Neural progenitor cell (in vitro differentiated cells): ENCODE measurements at regions not wholly inside any gene's neighbourhood (a gene's known extent, or its start where the extent isn't known, plus 50 kb on each side); places are given as distances from the start of the nearest gene placed in this dataset.

Experiments used
- DNase-seq: peaks from one replicate; pipeline ENCODE4 v3.0.0-alpha.2; 2016; ENCODE audit warnings: low spot score
- H2AFZ ChIP-seq: fragments of 200-600 bp; sonication (generic); replicated peaks from 2 replicates; pipeline ENCODE4 v1.6.1; 2016; ENCODE audit warnings: antibody characterized with exemption
- H3F3A ChIP-seq: fragments of 200-600 bp; sonication (generic); 2 replicates; pipeline ENCODE4 v1.6.1; 2016; ENCODE audit warnings: antibody characterized with exemption, low read depth
- H3K27ac ChIP-seq: fragments of 200-600 bp; sonication (generic); 2 replicates; pipeline ENCODE4 v1.5.1; 2016; ENCODE audit warnings: mild to moderate bottlenecking
- H3K27me3 ChIP-seq: fragments of 200-600 bp; sonication (generic); 2 replicates; pipeline ENCODE4 v1.6.1; 2016; ENCODE audit warnings: mild to moderate bottlenecking, moderate library complexity
- H3K36me3 ChIP-seq: fragments of 200-600 bp; sonication (generic); 2 replicates; pipeline ENCODE4 v1.5.1; 2016
- H3K4me1 ChIP-seq: fragments of 200-600 bp; sonication (generic); 2 replicates; pipeline ENCODE4 v1.6.1; 2016; ENCODE audit warnings: mixed run types
- H3K4me2 ChIP-seq: fragments of 200-600 bp; sonication (generic); 2 replicates; pipeline ENCODE4 v1.6.1; 2016
- H3K4me3 ChIP-seq: fragments of 200-600 bp; sonication (generic); 2 replicates; pipeline ENCODE4 v1.5.1; 2016
- H3K79me2 ChIP-seq: fragments of 200-600 bp; sonication (generic); 2 replicates; pipeline ENCODE4 v1.6.1; 2016; ENCODE audit warnings: low read depth
- H3K9ac ChIP-seq: fragments of 200-600 bp; sonication (generic); 2 replicates; pipeline ENCODE4 v1.6.1; 2016
- H3K9me3 ChIP-seq: fragments of 200-600 bp; sonication (generic); 2 replicates; pipeline ENCODE4 v1.5.1; 2016; ENCODE audit warnings: low read depth
- H4K20me1 ChIP-seq: fragments of 200-600 bp; sonication (generic); 2 replicates; pipeline ENCODE4 v1.6.1; 2016; ENCODE audit warnings: low read depth
- H3K27ac Mint-ChIP-seq: 3 replicates; pipeline ENCODE4 v1.8.0; 2021; ENCODE audit warnings: mixed read lengths
- H3K27me3 Mint-ChIP-seq: 2 replicates; pipeline ENCODE4 v1.8.0; 2022; ENCODE audit warnings: low read depth, mild to moderate bottlenecking, inconsistent platforms, moderate library complexity, mixed read lengths; ENCODE audit not compliant: insufficient read depth
- H3K36me3 Mint-ChIP-seq: 3 replicates; pipeline ENCODE4 v1.8.0; 2021; ENCODE audit warnings: mixed read lengths
- H3K4me1 Mint-ChIP-seq: 3 replicates; pipeline ENCODE4 v1.8.0; 2021; ENCODE audit warnings: mixed read lengths
- H3K4me3 Mint-ChIP-seq: 3 replicates; pipeline ENCODE4 v1.8.0; 2021; ENCODE audit warnings: mild to moderate bottlenecking, moderate library complexity, mixed read lengths
- H3K9me3 Mint-ChIP-seq: 3 replicates; pipeline ENCODE4 v1.8.0; 2020; ENCODE audit warnings: mixed read lengths
- EZH2 ChIP-seq: fragments of 200-600 bp; sonication (generic); IDR thresholded peaks from 2 replicates; pipeline ENCODE4 v1.6.1; 2017; ENCODE audit warnings: antibody characterized with exemption, mild to moderate bottlenecking, moderate library complexity
- EZH2phosphoT487 ChIP-seq: fragments of 200-600 bp; sonication (generic); IDR thresholded peaks from 2 replicates; pipeline ENCODE4 v1.6.1; 2017; ENCODE audit warnings: antibody characterized with exemption
- TF ChIP-seq, protein P1 (sequence below): fragments of 200-600 bp; sonication (generic); IDR thresholded peaks from 2 replicates; pipeline ENCODE4 v1.5.1; 2017; ENCODE audit warnings: antibody characterized with exemption, mild to moderate bottlenecking

DNA sequence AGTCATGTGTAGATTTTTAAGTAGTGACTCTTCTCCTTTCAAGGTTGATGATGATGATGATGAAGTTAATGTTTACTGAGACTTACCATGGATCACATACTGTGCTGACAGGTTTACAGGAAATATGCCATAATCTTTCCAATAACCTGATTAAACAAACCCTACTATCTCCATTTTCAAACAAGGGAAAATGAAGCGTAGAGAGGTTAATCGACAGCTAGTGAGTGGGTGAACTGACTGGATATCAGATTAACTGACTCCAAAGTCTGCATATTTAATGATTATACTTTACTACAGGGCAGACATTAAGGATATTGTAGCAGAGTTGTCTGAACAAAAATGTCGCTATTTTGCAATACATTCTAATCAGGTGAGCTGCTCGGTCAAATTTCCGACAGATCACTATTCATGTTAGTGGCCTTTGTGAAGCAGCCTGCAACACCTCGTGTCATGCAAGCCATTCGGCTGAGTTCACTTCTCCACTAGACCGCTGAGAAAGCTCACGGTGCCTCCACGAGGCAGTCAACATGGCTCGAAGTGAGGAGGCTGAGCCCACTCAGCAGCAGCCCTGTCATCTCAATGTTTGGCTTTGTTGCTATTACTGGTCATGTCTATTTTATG lies 264.2 kb downstream of the NFKBIZ start:
- Mint-ChIP-seq H3K9me3 (no peaks in the 10 kb centered on the region), H3K4me3 (no peak overlapping the region), H3K36me3 (no peaks in the 10 kb centered on the region), H3K4me1 (no peaks in the 10 kb centered on the region), H3K27ac (no peak overlapping the region), H3K27me3 (peaks cover 2% of the 10 kb centered on the region)
- Histone ChIP-seq H3K9me3 (no peaks in the 10 kb centered on the region), H4K20me1 (no peaks in the 10 kb centered on the region), H3K27me3 (no peaks in the 10 kb centered on the region), H3K4me3 (no peak overlapping the region), H3K9ac (no peak overlapping the region), H3K4me1 (no peaks in the 10 kb centered on the region), H3K79me2 (no peaks in the 10 kb centered on the region), H3K27ac (no peak overlapping the region), H3K4me2 (no peak overlapping the region), H2AFZ (no peak overlapping the region), H3F3A (no peaks in the 10 kb centered on the region), H3K36me3 (no peaks in the 10 kb centered on the region)
- TF ChIP-seq, protein P1, sequence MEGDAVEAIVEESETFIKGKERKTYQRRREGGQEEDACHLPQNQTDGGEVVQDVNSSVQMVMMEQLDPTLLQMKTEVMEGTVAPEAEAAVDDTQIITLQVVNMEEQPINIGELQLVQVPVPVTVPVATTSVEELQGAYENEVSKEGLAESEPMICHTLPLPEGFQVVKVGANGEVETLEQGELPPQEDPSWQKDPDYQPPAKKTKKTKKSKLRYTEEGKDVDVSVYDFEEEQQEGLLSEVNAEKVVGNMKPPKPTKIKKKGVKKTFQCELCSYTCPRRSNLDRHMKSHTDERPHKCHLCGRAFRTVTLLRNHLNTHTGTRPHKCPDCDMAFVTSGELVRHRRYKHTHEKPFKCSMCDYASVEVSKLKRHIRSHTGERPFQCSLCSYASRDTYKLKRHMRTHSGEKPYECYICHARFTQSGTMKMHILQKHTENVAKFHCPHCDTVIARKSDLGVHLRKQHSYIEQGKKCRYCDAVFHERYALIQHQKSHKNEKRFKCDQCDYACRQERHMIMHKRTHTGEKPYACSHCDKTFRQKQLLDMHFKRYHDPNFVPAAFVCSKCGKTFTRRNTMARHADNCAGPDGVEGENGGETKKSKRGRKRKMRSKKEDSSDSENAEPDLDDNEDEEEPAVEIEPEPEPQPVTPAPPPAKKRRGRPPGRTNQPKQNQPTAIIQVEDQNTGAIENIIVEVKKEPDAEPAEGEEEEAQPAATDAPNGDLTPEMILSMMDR: no peak
- TF ChIP-seq EZH2: no peak
- no peak for TF ChIP-seq EZH2phosphoT487
- no peak for DNase-seq

DNA sequence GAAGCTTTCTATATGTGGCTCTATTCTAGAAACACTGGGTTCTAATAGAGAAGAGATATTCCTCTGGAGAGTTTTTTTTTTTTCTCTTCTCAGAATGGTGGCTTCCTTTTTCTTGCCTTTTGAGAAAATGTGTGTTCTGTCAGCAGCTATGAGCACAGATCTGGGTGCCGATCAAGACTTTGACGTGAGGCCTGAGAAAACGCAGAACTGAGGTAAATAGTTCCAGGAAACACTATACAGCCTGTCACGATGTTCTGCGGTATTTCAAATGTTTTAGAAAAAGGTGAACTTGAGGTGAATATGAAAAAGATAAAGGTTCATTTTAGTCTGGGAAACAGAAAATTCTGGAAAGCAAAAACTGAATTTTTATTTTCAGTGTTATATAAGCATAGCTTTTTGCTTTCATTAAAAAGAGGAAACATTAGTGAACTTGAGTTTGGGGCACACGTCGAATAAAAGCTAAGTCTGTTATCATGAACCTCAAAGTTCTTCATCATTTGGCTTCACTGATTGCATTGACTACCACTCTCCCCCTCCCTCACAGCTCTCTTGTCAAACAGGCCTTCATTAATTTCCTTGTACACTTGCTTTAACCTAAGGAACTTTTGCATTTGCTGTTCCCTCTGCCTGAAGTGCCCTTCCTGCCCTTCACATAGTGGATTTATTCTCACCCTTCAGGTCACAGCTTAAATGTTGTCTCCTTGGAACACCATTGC lies 265.1 kb downstream of the NFKBIZ start:
- H3K79me2 ChIP-seq: no peaks in the 10 kb centered on the region
- H3K4me1 ChIP-seq: no peaks in the 10 kb centered on the region
- no peaks in the 10 kb centered on the region for H3F3A ChIP-seq
- no peaks in the 10 kb centered on the region for H4K20me1 ChIP-seq
- H2AFZ ChIP-seq: no peak overlapping the region
- Mint-ChIP-seq H3K27ac (no peak overlapping the region), H3K4me1 (no peaks in the 10 kb centered on the region), H3K9me3 (no peaks in the 10 kb centered on the region), H3K4me3 (no peak overlapping the region), H3K27me3 (peaks cover 2% of the 10 kb centered on the region), H3K36me3 (no peaks in the 10 kb centered on the region)
- H3K9me3 ChIP-seq: no peaks in the 10 kb centered on the region
- TF ChIP-seq, protein P1: no peak
- TF ChIP-seq EZH2phosphoT487: no peak
- TF ChIP-seq EZH2: no peak
- DNase-seq: no peak
- H3K9ac ChIP-seq: no peak overlapping the region
- H3K4me3 ChIP-seq: no peak overlapping the region
- H3K36me3 ChIP-seq: no peaks in the 10 kb centered on the region
- H3K4me2 ChIP-seq: no peak overlapping the region
- no peak overlapping the region for H3K27ac ChIP-seq
- H3K27me3 ChIP-seq: no peaks in the 10 kb centered on the region

DNA sequence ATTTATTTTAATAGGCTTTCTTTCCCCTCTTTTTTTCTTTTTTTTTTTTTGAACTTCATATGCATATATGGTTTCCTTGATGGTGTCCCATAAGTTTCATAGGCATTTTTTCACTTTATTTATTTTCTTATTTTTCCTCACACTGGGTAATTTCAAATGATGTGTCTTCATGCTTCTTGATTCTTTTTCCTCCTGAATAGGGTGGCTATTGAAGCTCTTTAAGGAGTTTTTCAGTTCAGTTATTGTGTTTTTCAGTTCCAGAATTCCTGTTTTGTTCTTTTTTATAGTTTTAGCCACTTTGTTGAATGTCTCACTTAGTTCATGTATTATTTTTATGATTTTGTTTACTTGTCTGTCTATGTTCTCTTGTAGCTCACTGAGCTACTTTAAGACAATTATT lies 273.2 kb downstream of the NFKBIZ start:
- TF ChIP-seq EZH2 (no peak), EZH2phosphoT487 (no peak)
- TF ChIP-seq, protein P1: no peak
- Histone ChIP-seq H3K27ac (no peak overlapping the region), H3K27me3 (no peaks in the 10 kb centered on the region), H3K4me2 (no peak overlapping the region), H3K9me3 (peaks cover 10% of the 10 kb centered on the region), H4K20me1 (no peaks in the 10 kb centered on the region), H3F3A (no peaks in the 10 kb centered on the region), H3K79me2 (no peaks in the 10 kb centered on the region), H3K36me3 (no peaks in the 10 kb centered on the region), H3K4me3 (no peak overlapping the region), H3K9ac (no peak overlapping the region), H3K4me1 (no peaks in the 10 kb centered on the region), H2AFZ (no peak overlapping the region)
- no peaks in the 10 kb centered on the region for H3K36me3 Mint-ChIP-seq
- no peak for DNase-seq
- H3K27me3 Mint-ChIP-seq: no peaks in the 10 kb centered on the region
- H3K27ac Mint-ChIP-seq: no peak overlapping the region
- H3K4me1 Mint-ChIP-seq: no peaks in the 10 kb centered on the region
- H3K9me3 Mint-ChIP-seq: peaks cover 3% of the 10 kb centered on the region
- no peak overlapping the region for H3K4me3 Mint-ChIP-seq
